Keratinocyte (primary cell): ENCODE measurements at regions not wholly inside any gene's neighbourhood (a gene's known extent, or its start where the extent isn't known, plus 50 kb on each side); places are given as distances from the start of the nearest gene placed in this dataset.

Experiments
- DNase-seq: peaks from one replicate; pipeline ENCODE4 v3.0.0-alpha.2; 2011; ENCODE audit warnings: low read depth, missing footprints, low spot score
- FAIRE-seq: peaks from 2 replicates; lab custom pipeline; 2011; peaks lifted over from hg19 to GRCh38; lab: Jason Lieb, UNC
- H2AFZ ChIP-seq: 2 replicates; pipeline ENCODE4 v1.6.0; 2012; ENCODE audit warnings: low read length, control low read depth, inconsistent platforms; ENCODE audit not compliant: control insufficient read depth
- H3K27ac ChIP-seq: 2 replicates; pipeline ENCODE4 v1.5.1; 2011; ENCODE audit warnings: low read length; ENCODE audit not compliant: control insufficient read depth, insufficient read depth
- H3K27me3 ChIP-seq: 3 replicates; pipeline ENCODE4 v1.6.0; 2011; ENCODE audit warnings: low read length; ENCODE audit not compliant: control insufficient read depth, insufficient read depth; ENCODE audit errors: extremely low read depth
- H3K36me3 ChIP-seq, 2 experiments: 2 replicates in 1 of 2; 3 replicates in 1 of 2; pipeline ENCODE4 v1.5.1; 2011; ENCODE audit warnings: low read length in 2 of 2, mild to moderate bottlenecking in 1 of 2; ENCODE audit not compliant: control insufficient read depth in 2 of 2, insufficient read depth in 2 of 2; ENCODE audit errors: extremely low read depth in 1 of 2
- H3K4me1 ChIP-seq: 3 replicates; pipeline ENCODE4 v1.5.1; 2011; ENCODE audit warnings: low read length; ENCODE audit not compliant: control insufficient read depth, insufficient read depth; ENCODE audit errors: extremely low read depth
- H3K4me2 ChIP-seq: 3 replicates; pipeline ENCODE4 v1.6.0; 2011; ENCODE audit warnings: low read depth, low read length; ENCODE audit not compliant: control insufficient read depth, insufficient read depth; ENCODE audit errors: extremely low read depth
- H3K4me3 ChIP-seq, 3 experiments: fragments of 200-600 bp in 1 of 3; sonication (generic) in 1 of 3; 2 replicates in 2 of 3; 3 replicates in 1 of 3; pipeline ENCODE4 v1.5.1; 2011 to 2016; ENCODE audit warnings: low read length in 3 of 3, mild to moderate bottlenecking in 3 of 3, control low read depth in 2 of 3, inconsistent platforms in 1 of 3, low read depth in 1 of 3, mixed read lengths in 1 of 3, mixed run types in 1 of 3, moderate library complexity in 1 of 3; ENCODE audit not compliant: control insufficient read depth in 2 of 3, insufficient read depth in 2 of 3; ENCODE audit errors: extremely low read depth in 1 of 3
- H3K79me2 ChIP-seq: 2 replicates; pipeline ENCODE4 v1.6.0; 2012; ENCODE audit warnings: low read length; ENCODE audit not compliant: control insufficient read depth, insufficient read depth
- H3K9ac ChIP-seq: 3 replicates; pipeline ENCODE4 v1.6.0; 2011; ENCODE audit warnings: low read length; ENCODE audit not compliant: control insufficient read depth, insufficient read depth; ENCODE audit errors: extremely low read depth
- H3K9me1 ChIP-seq: 3 replicates; pipeline ENCODE4 v1.6.0; 2011; ENCODE audit warnings: low read length; ENCODE audit not compliant: control insufficient read depth, insufficient read depth; ENCODE audit errors: extremely low read depth
- H3K9me3 ChIP-seq: 2 replicates; pipeline ENCODE4 v1.5.1; 2012; ENCODE audit warnings: low read depth, low read length; ENCODE audit not compliant: control insufficient read depth
- H4K20me1 ChIP-seq: 3 replicates; pipeline ENCODE4 v1.6.0; 2011; ENCODE audit warnings: low read length; ENCODE audit not compliant: control insufficient read depth, insufficient read depth; ENCODE audit errors: extremely low read depth
- EZH2 ChIP-seq: IDR thresholded peaks from one replicate; pipeline ENCODE4 v1.6.1; 2012; ENCODE audit warnings: inconsistent platforms, mild to moderate bottlenecking, low read length, moderate library complexity
- dilution Hi-C: fragments of 300-500 bp; cut with MboI; formaldehyde crosslinking; loops from one replicate; pipeline ENCODE4 v1.7.0; 2020; ENCODE audit warnings: low sequenced_read_pairs; ENCODE audit not compliant: extremely low pct_ligation_motif_present
- TF ChIP-seq, protein P1 (sequence below), 3 experiments: IDR thresholded peaks in 1 of 3; conservative IDR thresholded peaks in 1 of 3; optimal IDR thresholded peaks in 1 of 3; 2 replicates in 2 of 3; 3 replicates in 1 of 3; pipeline versions ENCODE3 to v1.5.1; 2011; ENCODE audit warnings: low read length in 3 of 3, mild to moderate bottlenecking in 3 of 3, moderate library complexity in 2 of 3, control low read depth in 1 of 3, inconsistent platforms in 1 of 3; ENCODE audit not compliant: insufficient read depth in 2 of 3; ENCODE audit errors: extremely low read depth in 1 of 3

DNA sequence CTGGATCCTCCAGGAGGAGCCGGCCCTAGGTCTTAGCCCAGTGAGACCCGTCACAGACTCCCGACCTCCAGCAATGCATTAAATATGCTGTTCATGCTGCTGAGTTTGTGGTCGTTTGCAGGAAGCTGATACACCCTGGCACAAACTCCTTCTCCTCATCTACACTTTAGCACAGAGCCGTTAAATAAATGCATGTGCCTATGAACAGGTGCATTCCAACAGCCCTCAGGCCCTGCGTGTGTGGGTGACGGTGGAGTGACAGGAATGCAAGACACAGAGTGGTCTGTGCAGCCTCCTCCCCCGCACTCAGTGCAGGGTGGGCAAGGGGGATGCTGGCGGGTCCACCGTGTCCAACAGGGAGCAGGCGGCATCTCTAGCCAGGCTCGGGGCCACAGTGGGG, 106.6 kb upstream of the TMPRSS2 start:
- no peaks in the 10 kb centered on the region for H4K20me1 ChIP-seq
- H3K27ac ChIP-seq, result no peak overlapping the region
- no peak overlapping the region for H2AFZ ChIP-seq
- H3K9me1 ChIP-seq, result no peaks in the 10 kb centered on the region
- no peaks in the 10 kb centered on the region for H3K27me3 ChIP-seq
- no peak overlapping the region for H3K4me2 ChIP-seq
- no peak for TF ChIP-seq EZH2
- TF ChIP-seq, protein P1, sequence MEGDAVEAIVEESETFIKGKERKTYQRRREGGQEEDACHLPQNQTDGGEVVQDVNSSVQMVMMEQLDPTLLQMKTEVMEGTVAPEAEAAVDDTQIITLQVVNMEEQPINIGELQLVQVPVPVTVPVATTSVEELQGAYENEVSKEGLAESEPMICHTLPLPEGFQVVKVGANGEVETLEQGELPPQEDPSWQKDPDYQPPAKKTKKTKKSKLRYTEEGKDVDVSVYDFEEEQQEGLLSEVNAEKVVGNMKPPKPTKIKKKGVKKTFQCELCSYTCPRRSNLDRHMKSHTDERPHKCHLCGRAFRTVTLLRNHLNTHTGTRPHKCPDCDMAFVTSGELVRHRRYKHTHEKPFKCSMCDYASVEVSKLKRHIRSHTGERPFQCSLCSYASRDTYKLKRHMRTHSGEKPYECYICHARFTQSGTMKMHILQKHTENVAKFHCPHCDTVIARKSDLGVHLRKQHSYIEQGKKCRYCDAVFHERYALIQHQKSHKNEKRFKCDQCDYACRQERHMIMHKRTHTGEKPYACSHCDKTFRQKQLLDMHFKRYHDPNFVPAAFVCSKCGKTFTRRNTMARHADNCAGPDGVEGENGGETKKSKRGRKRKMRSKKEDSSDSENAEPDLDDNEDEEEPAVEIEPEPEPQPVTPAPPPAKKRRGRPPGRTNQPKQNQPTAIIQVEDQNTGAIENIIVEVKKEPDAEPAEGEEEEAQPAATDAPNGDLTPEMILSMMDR (optimal IDR thresholded peaks at IDR 0.05 in 1 of 3, IDR thresholded peaks at IDR 0.05 in 1 of 3, conservative IDR thresholded peaks at IDR 0.05 in 1 of 3; ENCODE audit: extremely low read depth in 1 of 3, insufficient read depth in 2 of 3, low read length in 3 of 3), result no peak
- FAIRE-seq (no peak), DNase-seq (no peak)
- peaks cover 41% of the 10 kb centered on the region for H3K4me1 ChIP-seq
- H3K79me2 ChIP-seq, result no peaks in the 10 kb centered on the region
- no peak overlapping the region for H3K4me3 ChIP-seq
- H3K9me3 ChIP-seq, result no peaks in the 10 kb centered on the region
- H3K36me3 ChIP-seq, result no peaks in the 10 kb centered on the region
- dilution Hi-C loops, result no loop called here
- no peak overlapping the region for H3K9ac ChIP-seq

DNA sequence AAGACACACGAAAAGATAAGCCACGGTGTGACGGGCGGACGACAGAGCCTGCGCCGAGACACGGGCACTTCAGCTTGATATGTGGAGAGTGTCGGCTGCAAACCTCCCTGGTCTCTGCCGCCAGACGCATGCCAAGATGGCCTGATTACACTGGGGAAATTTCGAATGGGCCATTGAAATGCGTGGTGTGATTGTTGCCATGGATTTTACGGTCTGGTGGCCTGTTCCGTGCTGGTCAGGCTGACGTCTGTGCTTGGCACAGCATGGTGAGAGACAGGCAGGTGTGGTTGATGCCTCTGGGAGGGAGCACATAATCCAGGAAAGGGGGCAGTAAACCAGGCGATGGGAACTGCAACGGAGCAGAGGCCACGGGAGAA, 105.6 kb upstream of the TMPRSS2 start:
- Histone ChIP-seq H3K4me3 (no peak overlapping the region), H3K27me3 (no peaks in the 10 kb centered on the region), H3K36me3 (no peaks in the 10 kb centered on the region), H3K27ac (peak overlapping the region; percentile 70), H3K4me1 (peaks cover 41% of the 10 kb centered on the region), H2AFZ (no peak overlapping the region), H3K9me3 (no peaks in the 10 kb centered on the region), H3K79me2 (no peaks in the 10 kb centered on the region), H3K9me1 (no peaks in the 10 kb centered on the region), H4K20me1 (no peaks in the 10 kb centered on the region), H3K4me2 (peak overlapping the region; percentile 80), H3K9ac (peak overlapping the region; percentile 55)
- DNase-seq, result no peak
- no peak for FAIRE-seq
- dilution Hi-C loops, result no loop called here
- TF ChIP-seq, protein P1 (optimal IDR thresholded peaks at IDR 0.05 in 1 of 3, IDR thresholded peaks at IDR 0.05 in 1 of 3, conservative IDR thresholded peaks at IDR 0.05 in 1 of 3; ENCODE audit: extremely low read depth in 1 of 3, insufficient read depth in 2 of 3, low read length in 3 of 3), result no peak
- TF ChIP-seq EZH2, result no peak
